Esophagus squamous epithelium (tissue), 4 donors: ENCODE measurements at regions not wholly inside any gene's neighbourhood (a gene's known extent, or its start where the extent isn't known, plus 50 kb on each side); places are given as distances from the start of the nearest gene placed in this dataset.

Source experiments
- POLR2A ChIP-seq, 4 donors: fragments of 450-650 bp; IDR thresholded peaks; one replicate each; pipeline ENCODE4 v1.6.1; 2017; ENCODE audit warnings: antibody characterized with exemption in 4 of 4, mild to moderate bottlenecking in 4 of 4, moderate library complexity in 3 of 4
- TF ChIP-seq, protein P1 (sequence below), 6 experiments: fragments of 450-650 bp in 4 of 6; fragments of 200-600 bp in 2 of 6; sonication (generic) in 2 of 6; IDR thresholded peaks; one replicate each; pipeline ENCODE4 v1.5.1; 2016 to 2019; ENCODE audit warnings: antibody characterized with exemption in 6 of 6, mild to moderate bottlenecking in 4 of 6, moderate library complexity in 4 of 6

DNA sequence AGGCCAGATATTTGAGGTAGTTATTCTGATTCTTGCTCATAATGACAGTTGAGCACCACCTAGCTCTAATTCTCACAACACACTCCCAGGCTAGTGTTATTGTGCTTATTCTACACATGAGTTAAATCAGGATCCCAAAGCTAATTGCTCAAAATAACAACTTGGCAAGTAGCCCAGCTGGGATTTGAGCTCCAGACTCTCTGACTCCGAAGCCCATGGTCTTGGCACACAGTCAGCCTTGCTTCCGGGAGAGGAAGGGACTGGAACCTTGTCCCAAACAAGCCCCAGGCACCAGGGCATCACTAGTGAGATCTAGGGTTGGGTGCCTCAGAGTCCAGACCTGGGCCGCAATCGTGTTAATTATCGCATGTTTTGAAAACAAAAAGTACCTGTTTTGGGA, 101.4 kb downstream of the GPAM start:
- TF ChIP-seq, protein P1, sequence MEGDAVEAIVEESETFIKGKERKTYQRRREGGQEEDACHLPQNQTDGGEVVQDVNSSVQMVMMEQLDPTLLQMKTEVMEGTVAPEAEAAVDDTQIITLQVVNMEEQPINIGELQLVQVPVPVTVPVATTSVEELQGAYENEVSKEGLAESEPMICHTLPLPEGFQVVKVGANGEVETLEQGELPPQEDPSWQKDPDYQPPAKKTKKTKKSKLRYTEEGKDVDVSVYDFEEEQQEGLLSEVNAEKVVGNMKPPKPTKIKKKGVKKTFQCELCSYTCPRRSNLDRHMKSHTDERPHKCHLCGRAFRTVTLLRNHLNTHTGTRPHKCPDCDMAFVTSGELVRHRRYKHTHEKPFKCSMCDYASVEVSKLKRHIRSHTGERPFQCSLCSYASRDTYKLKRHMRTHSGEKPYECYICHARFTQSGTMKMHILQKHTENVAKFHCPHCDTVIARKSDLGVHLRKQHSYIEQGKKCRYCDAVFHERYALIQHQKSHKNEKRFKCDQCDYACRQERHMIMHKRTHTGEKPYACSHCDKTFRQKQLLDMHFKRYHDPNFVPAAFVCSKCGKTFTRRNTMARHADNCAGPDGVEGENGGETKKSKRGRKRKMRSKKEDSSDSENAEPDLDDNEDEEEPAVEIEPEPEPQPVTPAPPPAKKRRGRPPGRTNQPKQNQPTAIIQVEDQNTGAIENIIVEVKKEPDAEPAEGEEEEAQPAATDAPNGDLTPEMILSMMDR (IDR thresholded peaks at IDR 0.05) = no peak
- TF ChIP-seq POLR2A (IDR thresholded peaks at IDR 0.05) = no peak
